ENCODE measurements at regions not wholly inside any gene's neighbourhood (a gene's known extent, or its start where the extent isn't known, plus 50 kb on each side); places are given as distances from the start of the nearest gene placed in this dataset.

- no peak for TF ChIP-seq CTCF (IDR thresholded peaks at IDR 0.05)
- H3K27ac Mint-ChIP-seq = no peak overlapping the region
- no peaks in the 10 kb centered on the region for H3K36me3 Mint-ChIP-seq (ENCODE audit: low read depth)
- ChIA-PET POLR2A (interaction anchor here (0.7 kb wide), 1 partner anchor 959 kb away, joined by 4 read pairs; no protein-coding TSS in a partner anchor), CTCF (interaction anchor here (0.6 to 2.2 kb wide), 3 partner anchors 11 to 160 kb away, joined by 3 to 7 read pairs (median 5); no protein-coding TSS in a partner anchor)
- intact Hi-C loops (cut with micrococcal nuclease) = no loop called here
- H3K4me3 Mint-ChIP-seq = no peak overlapping the region
- no peaks in the 10 kb centered on the region for H3K27me3 Mint-ChIP-seq
- ATAC-seq (ENCODE audit: low read depth) = no peak
- no peak for DNase-seq
- H3K4me1 Mint-ChIP-seq = peaks cover 10% of the 10 kb centered on the region
- peaks cover 4% of the 10 kb centered on the region for H3K9me3 Mint-ChIP-seq
Measured at GRCh38 chr2:195509551-195509950, 147.5 kb upstream of the SLC39A10 start.

- ATAC-seq (ENCODE audit: low read depth) (no peak), DNase-seq (no peak)
- H3K27me3 Mint-ChIP-seq = no peaks in the 10 kb centered on the region
- ChIA-PET CTCF (interaction anchor here (1.4 to 2.2 kb wide), 2 partner anchors 9 to 68 kb away, joined by 3 to 7 read pairs; no protein-coding TSS in a partner anchor), POLR2A (interaction anchor here (0.7 to 1.1 kb wide), 2 partner anchors 13 to 148 kb away, joined by 3 to 4 read pairs; no protein-coding TSS in a partner anchor)
- no peak for TF ChIP-seq CTCF (IDR thresholded peaks at IDR 0.05)
- peaks cover 4% of the 10 kb centered on the region for H3K9me3 Mint-ChIP-seq
- no peaks in the 10 kb centered on the region for H3K36me3 Mint-ChIP-seq (ENCODE audit: low read depth)
- no peak overlapping the region for H3K27ac Mint-ChIP-seq
- intact Hi-C loops (cut with micrococcal nuclease) = no loop called here
- no peak overlapping the region for H3K4me3 Mint-ChIP-seq
- H3K4me1 Mint-ChIP-seq = peaks cover 7% of the 10 kb centered on the region
Measured at GRCh38 chr2:195508139-195508455, 148.9 kb upstream of the SLC39A10 start.

GRCh38 chr2:195507447-195508138 is 149.4 kb upstream of the SLC39A10 start:
- no peak overlapping the region for H3K27ac Mint-ChIP-seq
- H3K4me1 Mint-ChIP-seq = peaks cover 3% of the 10 kb centered on the region
- no peaks in the 10 kb centered on the region for H3K27me3 Mint-ChIP-seq
- intact Hi-C loops (cut with micrococcal nuclease) = no loop called here
- H3K9me3 Mint-ChIP-seq = peaks cover 4% of the 10 kb centered on the region
- no peaks in the 10 kb centered on the region for H3K36me3 Mint-ChIP-seq (ENCODE audit: low read depth)
- ChIA-PET POLR2A (no interaction called here), CTCF (interaction anchor here (2.2 kb wide), 1 partner anchor 9 kb away, joined by 7 read pairs; no protein-coding TSS in a partner anchor)
- no peak for ATAC-seq (ENCODE audit: low read depth)
- no peak for TF ChIP-seq CTCF (IDR thresholded peaks at IDR 0.05)
- H3K4me3 Mint-ChIP-seq = no peak overlapping the region
- no peak for DNase-seq

- H3K4me3 Mint-ChIP-seq = no peak overlapping the region
- no peak for DNase-seq
- TF ChIP-seq CTCF (IDR thresholded peaks at IDR 0.05) = no peak
- ATAC-seq (ENCODE audit: low read depth) = no peak
- no peaks in the 10 kb centered on the region for H3K27me3 Mint-ChIP-seq
- H3K27ac Mint-ChIP-seq = no peak overlapping the region
- CTCF ChIA-PET = no interaction called here
- H3K9me3 Mint-ChIP-seq = peaks cover 4% of the 10 kb centered on the region
- POLR2A ChIA-PET = interaction anchor here (1.2 kb wide), 1 partner anchor 57 kb away, joined by 4 read pairs; no protein-coding TSS in a partner anchor
- H3K36me3 Mint-ChIP-seq (ENCODE audit: low read depth) = no peaks in the 10 kb centered on the region
- peaks cover 8% of the 10 kb centered on the region for H3K4me1 Mint-ChIP-seq
- intact Hi-C loops (cut with micrococcal nuclease) = no loop called here
Measured at GRCh38 chr2:195505701-195506100, 151.3 kb upstream of the SLC39A10 start.

GRCh38 chr2:195503208-195503607 is 153.8 kb upstream of the SLC39A10 start:
- intact Hi-C loops (cut with micrococcal nuclease) = loop anchor here (2.0 kb wide), 1 partner anchor 14 kb away; no protein-coding TSS in a partner anchor
- CTCF ChIA-PET = interaction anchor here (1.8 to 2.3 kb wide), 2 partner anchors 157 to 834 kb away, joined by 3 to 6 read pairs; no protein-coding TSS in a partner anchor
- H3K27me3 Mint-ChIP-seq = no peaks in the 10 kb centered on the region
- H3K4me1 Mint-ChIP-seq = peaks cover 13% of the 10 kb centered on the region
- no peaks in the 10 kb centered on the region for H3K36me3 Mint-ChIP-seq (ENCODE audit: low read depth)
- POLR2A ChIA-PET = interaction anchor here (1.0 kb wide), 1 partner anchor 71 kb away, joined by 3 read pairs; no protein-coding TSS in a partner anchor
- TF ChIP-seq CTCF (IDR thresholded peaks at IDR 0.05) = no peak
- DNase-seq = no peak
- H3K4me3 Mint-ChIP-seq = no peak overlapping the region
- ATAC-seq (ENCODE audit: low read depth) = no peak
- H3K27ac Mint-ChIP-seq = no peak overlapping the region
- peaks cover 4% of the 10 kb centered on the region for H3K9me3 Mint-ChIP-seq
